HG03103 (cell line): ENCODE measurements at regions not wholly inside any gene's neighbourhood (a gene's known extent, or its start where the extent isn't known, plus 50 kb on each side); places are given as distances from the start of the nearest gene placed in this dataset.

Source experiments
- ATAC-seq: cut with Tn5 transposase; IDR thresholded peaks from one replicate; pipeline ENCODE4 v1.9.1; 2021; ENCODE audit warnings: low read depth; ENCODE audit not compliant: unreplicated experiment

DNA sequence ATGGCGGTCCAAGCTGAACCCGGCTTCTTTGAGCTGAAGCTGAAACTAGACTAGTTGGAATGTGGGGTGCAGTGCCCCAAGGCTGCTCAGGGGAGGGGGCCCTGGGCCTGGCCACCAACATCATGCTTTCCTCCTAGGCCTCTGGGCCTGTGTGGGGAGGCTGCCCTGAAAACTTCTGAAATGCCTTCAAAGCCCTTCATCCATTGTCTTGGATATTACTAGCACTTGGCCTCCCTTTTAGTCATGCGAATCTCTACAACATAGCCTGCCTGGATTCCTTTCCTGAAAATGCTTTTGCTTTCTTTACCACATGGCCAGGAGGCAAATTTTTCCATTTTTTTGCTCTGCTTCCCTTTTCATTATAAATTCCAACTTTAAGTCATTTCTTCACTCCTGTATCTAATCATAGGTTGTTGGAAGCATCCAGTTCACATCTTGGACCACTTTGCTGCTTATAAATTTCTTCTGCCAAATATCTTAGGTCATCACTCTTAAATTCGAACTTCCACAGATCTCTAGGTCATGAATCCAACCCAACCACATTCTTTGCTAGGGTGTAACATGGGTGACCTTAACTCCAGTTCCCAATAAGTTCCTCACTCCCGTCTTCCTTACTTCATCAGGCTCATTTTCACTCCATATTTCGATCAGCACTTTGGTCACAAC lies 103.4 kb downstream of the DDIT4L start:
- no peak for ATAC-seq

DNA sequence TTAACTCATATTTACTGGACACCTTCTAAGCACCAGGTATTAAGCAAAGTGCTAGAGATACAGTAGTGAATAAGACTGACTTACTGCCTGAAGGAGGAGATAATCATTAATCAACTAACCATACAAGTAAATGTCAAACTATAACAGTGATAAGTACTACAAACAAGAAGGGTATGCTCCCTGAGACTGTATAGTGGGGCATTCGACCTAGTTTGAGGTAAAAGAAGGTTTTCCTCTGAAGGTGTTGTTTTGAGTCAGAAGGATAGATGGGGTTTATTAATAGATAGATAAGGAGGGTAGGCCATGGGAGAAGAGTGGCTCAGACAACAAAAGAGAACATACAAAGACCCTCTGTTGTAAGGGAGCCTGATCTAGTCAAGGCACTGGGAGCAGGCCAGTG lies 105.4 kb downstream of the DDIT4L start:
- ATAC-seq: no peak

DNA sequence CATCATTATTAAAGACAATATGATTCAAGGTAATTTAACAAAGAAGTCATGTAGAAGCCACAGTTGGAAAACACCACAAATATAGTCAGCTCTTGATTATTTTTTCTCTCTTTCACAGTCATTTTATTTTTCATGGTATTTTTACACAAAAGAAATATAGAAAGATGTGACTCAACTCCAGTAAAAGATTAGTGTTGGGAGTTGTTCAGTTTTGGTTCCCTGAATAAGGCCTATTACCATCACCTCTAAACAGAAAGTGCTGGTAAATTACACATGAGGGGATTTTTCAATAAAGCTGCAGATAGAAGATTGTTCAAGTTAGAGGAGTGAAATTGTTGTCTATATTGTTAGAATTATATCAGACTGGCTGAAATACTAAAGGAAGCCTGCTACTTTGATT lies 107.0 kb downstream of the DDIT4L start:
- no peak for ATAC-seq

GRCh38 chr4:100082852-100083251 lies 107.4 kb downstream of the DDIT4L start:
- ATAC-seq: no peak

DNA sequence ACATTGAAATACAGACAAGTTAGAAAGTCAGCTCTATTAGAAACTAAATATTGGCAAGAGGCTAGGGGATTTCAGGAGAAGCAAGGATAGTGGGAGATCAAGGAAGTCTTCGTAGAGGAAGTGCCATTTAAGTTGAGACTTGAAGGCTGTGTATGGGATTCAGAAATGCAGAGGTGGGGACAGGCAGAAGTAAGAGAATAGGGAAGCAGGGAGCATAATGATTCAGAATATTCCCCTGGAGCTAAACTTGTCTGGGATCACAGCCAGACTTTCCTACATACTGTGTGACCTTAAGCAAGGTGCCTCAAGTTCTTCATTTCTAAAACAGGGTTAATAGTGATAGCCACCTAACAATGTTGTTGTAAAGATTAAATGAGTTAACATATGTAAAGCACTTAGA lies 108.8 kb downstream of the DDIT4L start:
- no peak for ATAC-seq

- ATAC-seq: no peak
Measured at GRCh38 chr4:100079264-100079663, 111.0 kb downstream of the DDIT4L start.

GRCh38 chr4:100076753-100077152 lies 113.5 kb downstream of the DDIT4L start:
- ATAC-seq: no peak

GRCh38 chr4:100075486-100076270 lies 114.6 kb downstream of the DDIT4L start:
- no peak for ATAC-seq

GRCh38 chr4:100075056-100075455 lies 115.2 kb downstream of the DDIT4L start:
- no peak for ATAC-seq

- ATAC-seq: no peak
Measured at GRCh38 chr4:100071506-100071905, 118.8 kb downstream of the DDIT4L start.

- ATAC-seq: no peak
Measured at GRCh38 chr4:100070868-100071267, 119.4 kb downstream of the DDIT4L start.

- ATAC-seq: no peak
Measured at GRCh38 chr4:100069207-100069606, 119.1 kb upstream of the H2AZ1 start.

- ATAC-seq: no peak
Measured at GRCh38 chr4:100067255-100067654, 117.2 kb upstream of the H2AZ1 start.

DNA sequence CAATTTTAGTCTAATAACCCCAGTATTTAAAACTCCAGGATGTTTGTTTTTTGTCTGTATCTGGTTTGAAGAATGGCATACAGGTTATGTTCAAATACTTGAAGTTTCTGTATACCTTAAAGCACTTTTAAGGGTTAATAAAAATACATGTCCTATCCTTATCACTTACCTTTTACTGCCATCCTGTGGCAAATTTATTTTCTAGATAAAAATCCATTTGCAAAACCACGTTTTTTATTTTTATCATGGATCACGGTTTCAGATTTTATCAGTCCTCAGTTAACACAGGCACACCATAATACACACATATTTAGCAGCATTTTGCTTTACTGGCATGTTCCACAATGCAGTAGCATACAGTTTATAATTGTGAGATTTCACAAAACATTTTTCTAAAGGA lies 113.3 kb upstream of the H2AZ1 start:
- ATAC-seq: no peak

DNA sequence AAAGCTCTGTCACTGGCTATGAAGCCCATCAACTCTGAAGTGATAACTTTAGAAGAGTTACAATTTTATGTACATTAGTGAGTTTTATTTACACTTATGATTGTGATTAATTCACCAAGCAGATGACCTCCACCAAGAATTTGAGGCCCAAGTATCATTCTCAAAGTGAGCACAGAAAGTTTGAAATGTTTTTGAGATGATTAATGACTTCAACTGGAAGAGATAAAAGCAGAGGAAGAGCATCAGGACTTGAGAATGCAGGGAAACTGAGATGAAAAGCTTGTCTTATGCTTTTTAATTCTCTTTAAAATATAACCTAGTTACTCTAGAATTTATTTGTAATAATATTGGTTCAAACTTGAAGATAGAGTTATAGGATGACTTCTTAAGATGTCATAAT lies 112.8 kb upstream of the H2AZ1 start:
- no peak for ATAC-seq

- no peak for ATAC-seq
Measured at GRCh38 chr4:100061835-100062234, 111.8 kb upstream of the H2AZ1 start.

DNA sequence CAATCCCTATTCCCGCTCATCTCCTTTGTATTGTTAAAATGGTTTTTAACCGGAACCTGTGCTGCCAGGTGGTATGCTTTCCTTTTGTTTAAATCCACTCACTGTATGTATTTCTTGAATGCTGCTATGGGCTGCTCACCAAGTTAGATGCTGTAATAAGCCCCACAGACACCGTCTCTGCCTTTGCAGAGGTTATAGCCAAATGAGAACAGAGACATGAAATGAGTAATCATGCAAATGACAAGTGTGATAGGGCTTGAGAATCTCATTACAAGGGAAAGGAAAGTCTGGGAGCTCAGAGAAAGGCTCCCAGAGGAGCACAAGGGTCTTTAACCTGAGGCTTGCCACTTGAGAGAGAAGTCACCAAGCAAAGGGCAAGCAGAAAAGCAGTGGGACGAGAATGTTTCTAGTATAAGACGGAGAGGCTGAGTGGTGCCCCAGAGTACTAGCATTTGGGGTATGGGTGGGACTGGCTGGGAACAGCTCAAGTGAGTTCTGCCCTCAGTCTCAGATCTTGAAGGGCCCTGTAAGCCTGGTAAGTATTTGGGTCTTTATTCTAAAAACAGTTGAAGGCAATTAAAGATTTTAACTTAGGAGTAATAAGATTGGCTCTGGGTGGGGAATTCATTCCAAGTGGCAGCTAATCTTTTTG lies 110.8 kb upstream of the H2AZ1 start:
- ATAC-seq: peak; percentile 78

GRCh38 chr4:100059467-100059866 lies 109.4 kb upstream of the H2AZ1 start:
- no peak for ATAC-seq

- no peak for ATAC-seq
Measured at GRCh38 chr4:100056701-100057100, 106.6 kb upstream of the H2AZ1 start.

DNA sequence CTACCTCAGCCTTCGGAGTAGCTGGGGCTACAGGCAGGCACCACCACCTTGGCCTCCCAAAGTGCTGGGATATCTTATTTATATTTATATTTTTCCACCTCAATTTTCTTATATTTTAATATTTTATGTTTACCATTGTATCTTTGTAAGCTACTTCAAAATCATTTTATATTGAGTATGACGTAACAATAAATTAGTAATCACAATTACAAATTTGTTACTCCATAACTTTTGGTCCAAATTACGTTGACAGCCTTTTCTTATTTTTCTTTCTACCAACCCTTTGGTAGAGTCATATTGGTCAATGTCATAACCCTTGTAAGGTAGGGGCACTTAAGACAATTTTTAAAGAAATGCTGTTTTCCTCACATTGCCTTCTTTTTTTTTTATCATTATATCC lies 104.0 kb upstream of the H2AZ1 start:
- no peak for ATAC-seq

- ATAC-seq: no peak
Measured at GRCh38 chr4:100049872-100050271, 99.8 kb upstream of the H2AZ1 start.

DNA sequence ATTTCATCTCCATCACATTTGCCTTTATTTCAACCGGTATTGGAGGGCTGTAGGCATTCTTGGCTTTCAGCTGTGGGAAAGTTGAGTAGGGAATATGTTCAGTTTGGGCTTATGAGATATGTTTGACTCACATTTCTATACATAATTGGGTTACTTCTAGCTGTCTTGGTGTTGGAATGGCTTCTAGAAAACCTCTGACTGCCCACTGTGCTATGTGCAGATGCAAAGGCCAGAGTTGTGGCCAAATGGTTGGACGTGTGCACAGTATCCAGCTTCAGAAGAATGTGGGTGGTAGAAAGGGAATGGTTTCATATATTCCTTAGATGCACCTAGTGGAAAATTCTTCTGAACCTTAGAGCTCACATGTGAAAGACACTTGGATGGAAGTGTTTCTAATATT lies 92.6 kb upstream of the H2AZ1 start:
- no peak for ATAC-seq
